NCI-H82 treated with DMSO at 0.1 percent for 48 hours (cell line): ENCODE measurements at regions not wholly inside any gene's neighbourhood (a gene's known extent, or its start where the extent isn't known, plus 50 kb on each side); places are given as distances from the start of the nearest gene placed in this dataset.

Experiments used
- DNase-seq: peaks from one replicate; lab custom pipeline; 2025; ENCODE audit not compliant: unreplicated experiment; lab: John Stamatoyannopoulos, UW

- no peak for DNase-seq
These were observed 138.8 kb upstream of the RASSF8 start for GRCh38 chr12:25819691-25820090.

- DNase-seq, result no peak
These were observed 136.2 kb upstream of the RASSF8 start for GRCh38 chr12:25822281-25822680.

GRCh38 chr12:25824734-25825133, 133.7 kb upstream of the RASSF8 start:
- DNase-seq, result no peak

- no peak for DNase-seq
These were observed 133.0 kb upstream of the RASSF8 start for GRCh38 chr12:25825446-25825845.

- DNase-seq, result no peak
These were observed 131.3 kb upstream of the RASSF8 start for GRCh38 chr12:25827141-25827540.

GRCh38 chr12:25827747-25828146, 130.7 kb upstream of the RASSF8 start:
- DNase-seq, result no peak

GRCh38 chr12:25828188-25828587, 130.3 kb upstream of the RASSF8 start:
- DNase-seq, result no peak

GRCh38 chr12:25829192-25829591, 129.3 kb upstream of the RASSF8 start:
- no peak for DNase-seq

- DNase-seq, result no peak
These were observed 128.0 kb upstream of the RASSF8 start for GRCh38 chr12:25830456-25830855.

- no peak for DNase-seq
These were observed 124.8 kb upstream of the RASSF8 start for GRCh38 chr12:25833657-25834056.

GRCh38 chr12:25835385-25835784, 123.1 kb upstream of the RASSF8 start:
- no peak for DNase-seq

- no peak for DNase-seq
These were observed 120.5 kb upstream of the RASSF8 start for GRCh38 chr12:25838007-25838406.

GRCh38 chr12:25839470-25839869, 119.0 kb upstream of the RASSF8 start:
- no peak for DNase-seq

GRCh38 chr12:25840678-25841465, 117.6 kb upstream of the RASSF8 start:
- DNase-seq, result no peak

- DNase-seq, result no peak
These were observed 116.2 kb upstream of the RASSF8 start for GRCh38 chr12:25842254-25842653.

GRCh38 chr12:25843976-25844375, 114.5 kb upstream of the RASSF8 start:
- no peak for DNase-seq

- no peak for DNase-seq
These were observed 113.1 kb upstream of the RASSF8 start for GRCh38 chr12:25845415-25845814.

- no peak for DNase-seq
These were observed 105.7 kb upstream of the RASSF8 start for GRCh38 chr12:25852792-25853191.

GRCh38 chr12:25853316-25854095, 105.0 kb upstream of the RASSF8 start:
- no peak for DNase-seq

- DNase-seq, result no peak
These were observed 103.5 kb upstream of the RASSF8 start for GRCh38 chr12:25854991-25855390.

GRCh38 chr12:25855716-25856115, 102.8 kb upstream of the RASSF8 start:
- DNase-seq, result no peak

GRCh38 chr12:25859976-25860375, 98.5 kb upstream of the RASSF8 start:
- DNase-seq, result no peak
